ENCODE measurements at regions not wholly inside any gene's neighbourhood (a gene's known extent, or its start where the extent isn't known, plus 50 kb on each side); places are given as distances from the start of the nearest gene placed in this dataset.

GRCh38 chr11:88013508-88014065 lies 161.7 kb downstream of the RAB38 start:
- no peak for DNase-seq
- ATAC-seq, result no peak
- Histone ChIP-seq H3K4me3 (no peak overlapping the region), H3K27ac (no peak overlapping the region), H3K36me3 (no peaks in the 10 kb centered on the region), H3K4me1 (no peaks in the 10 kb centered on the region), H3K27me3 (no peaks in the 10 kb centered on the region), H3K9me3 (no peaks in the 10 kb centered on the region)
- intact Hi-C loops (cut with DNase I), result no loop called here
- no peak for TF ChIP-seq CTCF (IDR thresholded peaks at IDR 0.05)

DNA sequence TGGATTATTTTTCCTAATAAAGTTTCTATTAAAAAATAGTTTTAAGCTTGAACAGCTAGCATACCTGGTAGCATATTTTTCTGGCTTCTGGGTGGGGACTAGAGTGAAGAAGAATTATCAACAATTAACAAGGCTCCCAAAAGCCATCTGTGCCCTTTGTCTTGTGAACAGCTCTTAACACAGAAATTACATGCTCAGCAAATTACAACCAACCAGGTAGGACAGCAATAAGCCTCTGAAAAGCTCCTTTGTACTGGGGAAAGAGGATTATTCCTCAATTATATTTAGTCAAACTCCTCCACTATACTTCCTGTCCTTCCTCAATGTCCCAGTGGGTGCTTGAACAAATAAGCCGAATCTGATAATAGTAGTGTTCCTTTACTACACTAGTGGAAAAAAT lies 162.8 kb downstream of the RAB38 start:
- TF ChIP-seq CTCF (IDR thresholded peaks at IDR 0.05), result no peak
- ATAC-seq, result no peak
- no peaks in the 10 kb centered on the region for H3K27me3 ChIP-seq
- no peaks in the 10 kb centered on the region for H3K9me3 ChIP-seq
- no peak for DNase-seq
- H3K27ac ChIP-seq, result no peak overlapping the region
- H3K4me1 ChIP-seq, result no peaks in the 10 kb centered on the region
- intact Hi-C loops (cut with DNase I), result no loop called here
- H3K4me3 ChIP-seq, result no peak overlapping the region
- H3K36me3 ChIP-seq, result no peaks in the 10 kb centered on the region

DNA sequence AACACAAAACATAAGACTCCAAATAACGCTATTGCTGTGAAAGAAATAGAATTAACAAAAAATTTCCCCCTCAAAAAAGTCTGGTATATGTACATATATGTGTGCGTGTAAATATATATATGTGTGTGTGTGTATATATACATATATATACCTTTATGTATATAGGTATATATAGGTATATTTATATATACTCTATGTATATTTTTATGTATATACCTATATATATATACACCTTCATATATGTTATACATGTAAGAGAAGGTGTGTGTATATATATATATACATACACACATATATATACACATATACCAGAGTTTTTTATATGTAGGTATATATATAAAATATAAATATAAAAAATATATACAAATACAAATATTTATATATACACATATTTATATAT lies 199.2 kb downstream of the RAB38 start:
- H3K4me1 ChIP-seq, result no peaks in the 10 kb centered on the region
- DNase-seq, result no peak
- H3K36me3 ChIP-seq, result no peaks in the 10 kb centered on the region
- no peak overlapping the region for H3K4me3 ChIP-seq
- no peaks in the 10 kb centered on the region for H3K9me3 ChIP-seq
- H3K27ac ChIP-seq, result no peak overlapping the region
- no peaks in the 10 kb centered on the region for H3K27me3 ChIP-seq
- TF ChIP-seq CTCF (IDR thresholded peaks at IDR 0.05), result no peak
- intact Hi-C loops (cut with DNase I), result no loop called here
- ATAC-seq, result no peak

- H3K27ac ChIP-seq, result no peak overlapping the region
- H3K27me3 ChIP-seq, result no peaks in the 10 kb centered on the region
- intact Hi-C loops (cut with DNase I), result no loop called here
- no peaks in the 10 kb centered on the region for H3K36me3 ChIP-seq
- no peak for DNase-seq
- no peaks in the 10 kb centered on the region for H3K4me1 ChIP-seq
- no peak overlapping the region for H3K4me3 ChIP-seq
- ATAC-seq, result no peak
- no peak for TF ChIP-seq CTCF (IDR thresholded peaks at IDR 0.05)
- no peaks in the 10 kb centered on the region for H3K9me3 ChIP-seq
Measured at GRCh38 chr11:87974797-87975196, 200.4 kb downstream of the RAB38 start.

DNA sequence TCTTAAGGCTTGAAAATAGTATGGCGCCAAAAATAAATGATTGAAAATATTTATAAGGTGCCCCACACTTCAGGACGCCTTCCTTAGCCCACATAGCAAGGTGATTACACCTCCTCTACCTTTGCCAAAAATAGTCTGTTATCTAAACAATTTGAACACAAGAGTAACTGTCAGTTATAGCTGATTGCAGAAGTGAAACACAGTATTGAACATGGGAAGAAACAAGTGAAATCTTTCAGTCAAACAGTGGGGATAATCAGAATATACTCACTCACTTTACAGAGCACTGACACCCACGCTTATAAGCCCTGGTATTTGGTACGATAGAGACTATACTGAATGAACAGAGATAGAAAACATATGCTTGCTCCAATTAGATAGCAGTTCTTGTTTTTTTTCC lies 203.1 kb downstream of the RAB38 start:
- Histone ChIP-seq H3K9me3 (no peaks in the 10 kb centered on the region), H3K36me3 (no peaks in the 10 kb centered on the region), H3K4me1 (no peaks in the 10 kb centered on the region), H3K27ac (no peak overlapping the region), H3K4me3 (no peak overlapping the region), H3K27me3 (no peaks in the 10 kb centered on the region)
- DNase-seq (no peak), ATAC-seq (no peak)
- intact Hi-C loops (cut with DNase I), result no loop called here
- TF ChIP-seq CTCF (IDR thresholded peaks at IDR 0.05), result no peak

GRCh38 chr11:87971354-87971753 lies 203.9 kb downstream of the RAB38 start:
- ATAC-seq (no peak), DNase-seq (no peak)
- H3K36me3 ChIP-seq, result no peaks in the 10 kb centered on the region
- no peak overlapping the region for H3K27ac ChIP-seq
- intact Hi-C loops (cut with DNase I), result no loop called here
- no peaks in the 10 kb centered on the region for H3K9me3 ChIP-seq
- no peaks in the 10 kb centered on the region for H3K4me1 ChIP-seq
- no peak for TF ChIP-seq CTCF (IDR thresholded peaks at IDR 0.05)
- H3K4me3 ChIP-seq, result no peak overlapping the region
- no peaks in the 10 kb centered on the region for H3K27me3 ChIP-seq

Measured in upper lobe of right lung (tissue), 1 donor.